ENCODE measurements at regions not wholly inside any gene's neighbourhood (a gene's known extent, or its start where the extent isn't known, plus 50 kb on each side); places are given as distances from the start of the nearest gene placed in this dataset.

DNA sequence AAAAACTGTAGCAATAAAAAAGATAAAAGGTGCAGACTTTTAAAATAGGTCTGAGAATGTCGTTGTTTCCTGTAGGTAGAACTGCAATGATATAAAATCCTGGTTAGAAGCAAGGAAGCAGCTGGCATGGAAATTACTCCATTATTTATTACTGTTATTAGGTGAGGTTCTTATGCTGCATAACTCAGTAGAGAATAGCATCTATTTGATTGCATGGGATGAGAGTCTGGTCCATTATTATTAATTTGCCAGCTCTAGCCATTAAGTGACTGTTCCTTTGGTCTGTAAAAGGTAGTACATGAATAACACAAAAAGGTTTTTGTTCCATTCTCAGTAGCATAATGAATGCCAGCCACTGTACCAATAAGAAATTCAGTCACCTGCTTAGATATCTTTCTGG, 358.6 kb downstream of the RBM43 start:
- Histone ChIP-seq H3K4me1 (ENCODE audit: control insufficient read depth, insufficient read depth, low read length) (no peaks in the 10 kb centered on the region), H3K27me3 (ENCODE audit: control insufficient read depth in 1 of 2, insufficient read depth in 2 of 2, low read length in 2 of 2) (no peaks in the 10 kb centered on the region), H3K9me3 (ENCODE audit: control insufficient read depth in 2 of 2, low read length in 2 of 2) (peaks cover 4 to 5% of the 10 kb centered on the region in 2 donors), H3K4me3 (ENCODE audit: low read length in 2 of 2) (no peak overlapping the region), H3K27ac (ENCODE audit: low read length) (no peak overlapping the region), H3K36me3 (ENCODE audit: control insufficient read depth in 2 of 2, insufficient read depth in 2 of 2, low read length in 2 of 2) (no peaks in the 10 kb centered on the region), H3K9ac (ENCODE audit: low read length in 2 of 2) (no peak overlapping the region)

GRCh38 chr2:150900913-150901312, 360.8 kb downstream of the RBM43 start:
- Histone ChIP-seq H3K27ac (ENCODE audit: low read length) (no peak overlapping the region), H3K4me3 (ENCODE audit: low read length in 2 of 2) (no peak overlapping the region), H3K4me1 (ENCODE audit: control insufficient read depth, insufficient read depth, low read length) (no peaks in the 10 kb centered on the region), H3K9me3 (ENCODE audit: control insufficient read depth in 2 of 2, low read length in 2 of 2) (peaks cover 4 to 5% of the 10 kb centered on the region in 2 donors), H3K9ac (ENCODE audit: low read length in 2 of 2) (no peak overlapping the region), H3K27me3 (ENCODE audit: control insufficient read depth in 1 of 2, insufficient read depth in 2 of 2, low read length in 2 of 2) (no peaks in the 10 kb centered on the region), H3K36me3 (ENCODE audit: control insufficient read depth in 2 of 2, insufficient read depth in 2 of 2, low read length in 2 of 2) (no peaks in the 10 kb centered on the region)

DNA sequence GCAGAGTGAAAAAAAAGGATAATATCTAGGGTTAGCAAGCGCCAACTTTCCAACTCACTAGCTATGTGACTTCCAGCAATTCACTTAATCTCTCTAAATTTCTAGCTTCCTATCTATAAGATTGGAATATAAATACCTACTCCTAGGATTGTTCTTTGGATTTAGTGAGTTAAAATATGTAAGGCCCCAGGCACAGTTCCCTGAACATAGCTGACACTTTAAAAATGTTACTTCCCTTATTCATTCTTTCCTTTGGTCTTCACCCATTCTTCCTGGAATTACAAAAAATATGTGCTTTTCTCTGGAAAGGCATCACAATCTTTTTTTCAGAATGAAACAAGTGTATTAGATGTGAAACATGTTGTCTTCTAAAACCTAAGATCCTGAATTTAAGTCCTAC, 365.7 kb downstream of the RBM43 start:
- H3K27ac ChIP-seq (ENCODE audit: low read length), result no peak overlapping the region
- H3K4me1 ChIP-seq (ENCODE audit: control insufficient read depth, insufficient read depth, low read length), result no peaks in the 10 kb centered on the region
- no peak overlapping the region for H3K4me3 ChIP-seq (ENCODE audit: low read length in 2 of 2)
- no peak overlapping the region for H3K9ac ChIP-seq (ENCODE audit: low read length in 2 of 2)
- peaks cover 0 to 3% of the 10 kb centered on the region in 2 donors for H3K9me3 ChIP-seq (ENCODE audit: control insufficient read depth in 2 of 2, low read length in 2 of 2)
- H3K36me3 ChIP-seq (ENCODE audit: control insufficient read depth in 2 of 2, insufficient read depth in 2 of 2, low read length in 2 of 2), result no peaks in the 10 kb centered on the region
- no peaks in the 10 kb centered on the region for H3K27me3 ChIP-seq (ENCODE audit: control insufficient read depth in 1 of 2, insufficient read depth in 2 of 2, low read length in 2 of 2)

GRCh38 chr2:150889141-150889540, 372.5 kb downstream of the RBM43 start:
- Histone ChIP-seq H3K4me1 (ENCODE audit: control insufficient read depth, insufficient read depth, low read length) (no peaks in the 10 kb centered on the region), H3K9ac (ENCODE audit: low read length in 2 of 2) (no peak overlapping the region), H3K27ac (ENCODE audit: low read length) (no peak overlapping the region), H3K9me3 (ENCODE audit: control insufficient read depth in 2 of 2, low read length in 2 of 2) (no peaks in the 10 kb centered on the region), H3K27me3 (ENCODE audit: control insufficient read depth in 1 of 2, insufficient read depth in 2 of 2, low read length in 2 of 2) (no peaks in the 10 kb centered on the region), H3K4me3 (ENCODE audit: low read length in 2 of 2) (no peak overlapping the region), H3K36me3 (ENCODE audit: control insufficient read depth in 2 of 2, insufficient read depth in 2 of 2, low read length in 2 of 2) (no peaks in the 10 kb centered on the region)

DNA sequence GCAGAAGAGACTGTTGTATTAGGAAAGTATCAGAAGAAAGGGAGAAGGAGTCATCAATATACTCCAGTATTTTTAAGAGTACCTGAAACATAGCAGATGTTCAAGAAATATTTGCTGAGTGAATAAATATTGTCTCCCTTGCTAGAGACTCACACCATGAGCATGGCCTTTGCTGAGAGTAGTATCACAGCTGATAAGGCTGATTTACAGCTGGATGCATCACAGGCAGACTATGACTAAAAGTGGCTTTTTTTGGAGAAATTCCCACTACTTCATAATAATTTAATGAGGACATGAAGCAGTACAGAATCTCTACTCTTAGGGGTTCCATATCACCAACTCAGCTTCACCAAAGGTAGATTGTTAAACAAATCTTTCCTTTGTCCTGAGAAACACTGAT, 373.3 kb downstream of the RBM43 start:
- no peak overlapping the region for H3K9ac ChIP-seq (ENCODE audit: low read length in 2 of 2)
- no peaks in the 10 kb centered on the region for H3K4me1 ChIP-seq (ENCODE audit: control insufficient read depth, insufficient read depth, low read length)
- no peak overlapping the region for H3K27ac ChIP-seq (ENCODE audit: low read length)
- H3K9me3 ChIP-seq (ENCODE audit: control insufficient read depth in 2 of 2, low read length in 2 of 2), result no peaks in the 10 kb centered on the region
- no peaks in the 10 kb centered on the region for H3K27me3 ChIP-seq (ENCODE audit: control insufficient read depth in 1 of 2, insufficient read depth in 2 of 2, low read length in 2 of 2)
- H3K36me3 ChIP-seq (ENCODE audit: control insufficient read depth in 2 of 2, insufficient read depth in 2 of 2, low read length in 2 of 2), result no peaks in the 10 kb centered on the region
- no peak overlapping the region for H3K4me3 ChIP-seq (ENCODE audit: low read length in 2 of 2)

DNA sequence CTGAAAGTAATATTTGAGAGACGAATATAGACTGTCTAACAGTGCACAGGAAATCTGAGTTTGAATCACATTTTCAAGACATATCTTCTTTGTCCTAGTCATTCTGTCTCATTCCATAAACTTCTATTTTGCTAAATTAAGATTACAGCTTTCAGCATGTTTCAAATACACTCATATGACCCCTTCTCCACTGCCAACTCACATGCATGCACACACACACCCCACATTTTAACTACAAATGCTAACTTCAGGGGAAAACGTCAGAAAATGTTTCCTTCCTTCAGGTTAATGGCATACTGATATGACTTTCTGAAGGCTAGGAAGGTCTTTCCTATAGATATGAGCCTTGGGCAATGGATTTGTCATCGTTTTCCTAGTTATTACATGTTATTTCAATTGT, 373.7 kb downstream of the RBM43 start:
- H3K4me3 ChIP-seq (ENCODE audit: low read length in 2 of 2), result no peak overlapping the region
- H3K27ac ChIP-seq (ENCODE audit: low read length), result no peak overlapping the region
- H3K9ac ChIP-seq (ENCODE audit: low read length in 2 of 2), result no peak overlapping the region
- no peaks in the 10 kb centered on the region for H3K36me3 ChIP-seq (ENCODE audit: control insufficient read depth in 2 of 2, insufficient read depth in 2 of 2, low read length in 2 of 2)
- H3K4me1 ChIP-seq (ENCODE audit: control insufficient read depth, insufficient read depth, low read length), result no peaks in the 10 kb centered on the region
- H3K27me3 ChIP-seq (ENCODE audit: control insufficient read depth in 1 of 2, insufficient read depth in 2 of 2, low read length in 2 of 2), result no peaks in the 10 kb centered on the region
- H3K9me3 ChIP-seq (ENCODE audit: control insufficient read depth in 2 of 2, low read length in 2 of 2), result no peaks in the 10 kb centered on the region

DNA sequence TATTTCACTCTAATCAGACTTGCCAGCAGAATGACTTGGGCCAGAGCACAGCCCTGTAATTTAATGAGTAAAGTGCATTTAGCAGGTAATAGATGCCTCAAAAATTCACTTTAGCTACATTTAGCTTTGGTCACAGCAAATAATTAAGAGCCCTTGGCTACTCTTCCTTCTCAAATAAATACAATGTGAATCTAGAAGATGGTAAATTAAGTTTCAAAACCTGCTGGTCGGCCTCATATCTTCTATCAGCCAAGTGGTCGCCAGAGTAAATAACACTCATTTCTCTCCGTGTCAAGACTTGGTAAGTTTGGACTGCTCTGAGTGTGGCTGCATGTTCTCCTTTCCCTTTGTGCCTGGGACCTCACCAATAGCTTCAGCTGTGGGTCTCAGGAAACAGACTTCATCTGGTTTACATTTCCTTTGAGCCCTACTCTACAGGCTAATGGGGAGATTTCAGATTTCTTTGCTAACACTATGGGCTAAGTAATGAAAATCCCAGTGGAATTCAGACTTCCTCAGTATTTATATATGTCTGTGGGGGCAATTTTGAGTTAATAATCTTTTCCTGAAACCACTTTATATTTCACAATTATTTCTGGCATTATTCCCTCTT, 375.8 kb downstream of the RBM43 start:
- Histone ChIP-seq H3K27ac (ENCODE audit: low read length) (no peak overlapping the region), H3K9ac (ENCODE audit: low read length in 2 of 2) (no peak overlapping the region), H3K9me3 (ENCODE audit: control insufficient read depth in 2 of 2, low read length in 2 of 2) (no peaks in the 10 kb centered on the region), H3K4me1 (ENCODE audit: control insufficient read depth, insufficient read depth, low read length) (no peaks in the 10 kb centered on the region), H3K36me3 (ENCODE audit: control insufficient read depth in 2 of 2, insufficient read depth in 2 of 2, low read length in 2 of 2) (no peaks in the 10 kb centered on the region), H3K27me3 (ENCODE audit: control insufficient read depth in 1 of 2, insufficient read depth in 2 of 2, low read length in 2 of 2) (no peaks in the 10 kb centered on the region), H3K4me3 (ENCODE audit: low read length in 2 of 2) (no peak overlapping the region)

- Histone ChIP-seq H3K36me3 (ENCODE audit: control insufficient read depth in 2 of 2, insufficient read depth in 2 of 2, low read length in 2 of 2) (no peaks in the 10 kb centered on the region), H3K27me3 (ENCODE audit: control insufficient read depth in 1 of 2, insufficient read depth in 2 of 2, low read length in 2 of 2) (no peaks in the 10 kb centered on the region), H3K27ac (ENCODE audit: low read length) (no peak overlapping the region), H3K9me3 (ENCODE audit: control insufficient read depth in 2 of 2, low read length in 2 of 2) (no peaks in the 10 kb centered on the region), H3K4me1 (ENCODE audit: control insufficient read depth, insufficient read depth, low read length) (no peaks in the 10 kb centered on the region), H3K4me3 (ENCODE audit: low read length in 2 of 2) (no peak overlapping the region), H3K9ac (ENCODE audit: low read length in 2 of 2) (no peak overlapping the region)
These were observed 376.4 kb downstream of the RBM43 start for GRCh38 chr2:150885236-150885635.

DNA sequence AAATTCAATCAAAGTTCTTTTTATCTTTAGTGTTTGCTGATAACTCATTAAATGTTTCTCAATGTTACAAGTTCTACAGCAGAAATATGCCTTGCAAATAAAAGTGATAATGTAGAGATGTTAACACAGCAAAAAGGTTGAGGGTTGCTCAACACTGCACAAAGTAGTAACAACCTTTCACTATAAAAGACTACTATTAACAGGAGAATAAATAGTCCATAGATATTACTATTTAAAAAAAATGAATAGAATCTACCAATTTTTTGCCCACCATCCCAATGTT, 378.1 kb downstream of the RBM43 start:
- Histone ChIP-seq H3K27me3 (ENCODE audit: control insufficient read depth in 1 of 2, insufficient read depth in 2 of 2, low read length in 2 of 2) (no peaks in the 10 kb centered on the region), H3K4me3 (ENCODE audit: low read length in 2 of 2) (no peak overlapping the region), H3K4me1 (ENCODE audit: control insufficient read depth, insufficient read depth, low read length) (no peaks in the 10 kb centered on the region), H3K9ac (ENCODE audit: low read length in 2 of 2) (no peak overlapping the region), H3K27ac (ENCODE audit: low read length) (no peak overlapping the region), H3K9me3 (ENCODE audit: control insufficient read depth in 2 of 2, low read length in 2 of 2) (no peaks in the 10 kb centered on the region), H3K36me3 (ENCODE audit: control insufficient read depth in 2 of 2, insufficient read depth in 2 of 2, low read length in 2 of 2) (no peaks in the 10 kb centered on the region)

- H3K9ac ChIP-seq (ENCODE audit: low read length in 2 of 2), result no peak overlapping the region
These were observed 378.7 kb downstream of the RBM43 start for GRCh38 chr2:150882751-150883612.

GRCh38 chr2:150880986-150881385, 380.7 kb downstream of the RBM43 start:
- Histone ChIP-seq H3K4me3 (ENCODE audit: low read length in 2 of 2) (no peak overlapping the region), H3K27ac (ENCODE audit: low read length) (no peak overlapping the region), H3K9ac (ENCODE audit: low read length in 2 of 2) (no peak overlapping the region)

More at GRCh38 chr2:150882751-150883612, 378.7 kb downstream of the RBM43 start:
- H3K27ac ChIP-seq (ENCODE audit: low read length), result no peak overlapping the region
- no peaks in the 10 kb centered on the region for H3K4me1 ChIP-seq (ENCODE audit: control insufficient read depth, insufficient read depth, low read length)
- no peaks in the 10 kb centered on the region for H3K9me3 ChIP-seq (ENCODE audit: control insufficient read depth in 2 of 2, low read length in 2 of 2)
- H3K36me3 ChIP-seq (ENCODE audit: control insufficient read depth in 2 of 2, insufficient read depth in 2 of 2, low read length in 2 of 2), result no peaks in the 10 kb centered on the region
- H3K4me3 ChIP-seq (ENCODE audit: low read length in 2 of 2), result no peak overlapping the region
- no peaks in the 10 kb centered on the region for H3K27me3 ChIP-seq (ENCODE audit: control insufficient read depth in 1 of 2, insufficient read depth in 2 of 2, low read length in 2 of 2)

More at GRCh38 chr2:150880986-150881385, 380.7 kb downstream of the RBM43 start:
- H3K9me3 ChIP-seq (ENCODE audit: control insufficient read depth in 2 of 2, low read length in 2 of 2), result no peaks in the 10 kb centered on the region
- no peaks in the 10 kb centered on the region for H3K4me1 ChIP-seq (ENCODE audit: control insufficient read depth, insufficient read depth, low read length)
- no peaks in the 10 kb centered on the region for H3K36me3 ChIP-seq (ENCODE audit: control insufficient read depth in 2 of 2, insufficient read depth in 2 of 2, low read length in 2 of 2)
- H3K27me3 ChIP-seq (ENCODE audit: control insufficient read depth in 1 of 2, insufficient read depth in 2 of 2, low read length in 2 of 2), result no peaks in the 10 kb centered on the region

Data from stomach smooth muscle (tissue), 2 donors.